DMS153 treated with DMSO at 0.1 percent for 48 hours (cell line): ENCODE measurements at regions not wholly inside any gene's neighbourhood (a gene's known extent, or its start where the extent isn't known, plus 50 kb on each side); places are given as distances from the start of the nearest gene placed in this dataset.
"Not testable (repeated sequence)": the region's sequence is repeated elsewhere in the genome, so short reads cannot be mapped to it uniquely, and the experiment has no call there.

Experiments used
- DNase-seq: peaks from one replicate; lab custom pipeline; 2025; ENCODE audit not compliant: unreplicated experiment; lab: John Stamatoyannopoulos, UW

DNA sequence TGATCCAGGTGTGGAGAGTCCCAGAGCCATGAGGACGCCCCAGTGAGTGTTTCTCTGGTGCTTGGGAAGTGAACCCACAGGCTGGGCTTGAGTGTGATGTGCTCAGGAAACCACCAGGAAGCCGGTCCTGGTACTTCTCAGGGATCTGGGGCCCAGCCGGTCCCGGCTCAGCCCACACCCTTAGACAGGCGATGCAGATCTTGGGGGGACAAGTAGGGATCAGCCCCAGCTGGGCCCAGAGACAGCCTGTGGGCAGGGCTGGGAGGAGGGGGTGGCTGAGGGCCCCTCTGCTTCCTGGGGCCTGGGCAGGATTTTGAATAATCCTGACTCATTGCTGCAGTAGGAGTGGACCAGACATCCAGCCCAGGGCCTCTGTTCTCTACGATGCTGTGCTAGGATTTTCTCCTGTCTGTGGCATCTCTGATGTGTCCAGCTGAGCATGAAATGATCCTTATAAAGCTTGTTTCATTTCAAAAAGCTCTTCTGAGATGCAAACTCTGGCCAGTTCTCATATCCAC, 698.0 kb downstream of the PTPRU start:
- DNase-seq, result no peak

GRCh38 chr1:29933067-29933466, 696.7 kb downstream of the PTPRU start:
- peak; percentile 98 for DNase-seq

- DNase-seq, result no peak
Measured at GRCh38 chr1:29932626-29933025, 696.3 kb downstream of the PTPRU start.

DNA sequence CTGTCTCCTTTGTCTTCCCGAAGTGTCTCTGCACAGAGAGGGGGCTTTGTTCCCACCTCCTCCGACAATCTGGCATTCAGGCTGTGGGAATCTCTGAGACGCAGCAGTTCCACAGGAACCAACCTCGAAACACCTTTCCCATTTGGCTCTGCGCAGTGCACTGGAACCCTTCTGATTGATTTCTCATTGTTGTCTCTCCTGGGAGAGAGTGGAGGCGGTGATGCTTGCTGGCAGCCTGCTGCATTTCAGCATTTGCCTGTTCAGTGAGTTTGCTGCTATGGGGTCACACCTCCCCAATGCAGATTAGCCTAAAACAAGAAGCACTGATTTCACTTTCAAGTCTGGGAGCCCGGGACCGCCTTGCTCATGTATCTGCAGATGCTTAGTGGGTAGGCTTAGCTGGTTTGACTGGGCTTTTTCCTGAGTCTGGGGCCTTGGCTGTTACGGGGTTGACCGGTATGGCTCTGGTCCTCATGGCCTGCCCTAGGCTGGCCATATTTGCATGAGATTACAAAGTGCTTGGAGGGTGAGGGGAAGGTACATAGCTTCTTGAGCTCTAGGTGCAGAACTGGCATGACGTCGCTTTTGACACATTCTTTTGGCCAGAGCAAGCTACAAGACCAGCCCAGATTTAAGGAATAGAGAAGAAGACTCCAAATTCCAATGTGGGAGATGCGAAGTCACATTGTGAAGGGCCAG, 695.3 kb downstream of the PTPRU start:
- no peak for DNase-seq

DNA sequence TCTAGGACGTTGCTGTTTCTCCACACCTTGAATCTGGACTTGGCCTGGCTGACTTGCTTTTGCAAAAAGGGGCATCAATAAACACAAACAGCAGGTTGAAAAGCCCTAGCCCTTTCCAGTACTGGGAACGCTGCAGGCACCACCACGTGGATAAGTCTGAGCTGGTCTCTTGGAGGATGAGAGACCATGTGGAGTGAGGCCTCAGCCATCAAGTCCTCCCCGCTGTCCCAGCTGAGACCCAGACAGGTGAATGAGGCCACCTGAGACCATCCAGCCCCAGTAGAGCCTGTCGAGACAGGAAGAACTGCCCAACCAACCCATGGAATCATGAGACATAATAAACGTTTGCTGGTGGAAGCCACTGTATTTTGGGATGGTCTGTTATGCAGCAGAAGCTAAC, 688.7 kb downstream of the PTPRU start:
- no peak for DNase-seq

- DNase-seq, result peak; percentile 81
Measured at GRCh38 chr1:29924017-29924431, 687.7 kb downstream of the PTPRU start.

- DNase-seq, result no peak
Measured at GRCh38 chr1:29921741-29922140, 685.4 kb downstream of the PTPRU start.

DNA sequence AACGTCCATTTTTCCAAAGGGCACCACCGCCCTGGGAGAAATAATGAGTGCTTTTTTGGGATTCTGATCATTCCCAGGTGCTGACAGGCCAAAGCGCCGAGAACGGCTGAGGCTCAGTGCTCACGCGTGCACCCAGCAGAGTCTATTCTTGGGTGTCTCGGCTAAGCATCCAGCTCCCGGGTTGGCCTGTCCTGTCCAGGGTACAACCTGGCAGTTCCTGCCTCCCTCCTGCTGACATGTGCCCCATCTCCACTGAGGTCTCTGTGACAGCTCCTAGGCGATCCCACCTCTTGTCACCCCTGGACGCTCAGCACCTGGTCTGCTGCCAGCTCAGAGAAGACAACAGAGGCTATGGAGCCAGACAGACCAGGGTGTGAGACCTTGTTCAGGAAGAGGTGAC, 684.5 kb downstream of the PTPRU start:
- DNase-seq, result no peak

DNA sequence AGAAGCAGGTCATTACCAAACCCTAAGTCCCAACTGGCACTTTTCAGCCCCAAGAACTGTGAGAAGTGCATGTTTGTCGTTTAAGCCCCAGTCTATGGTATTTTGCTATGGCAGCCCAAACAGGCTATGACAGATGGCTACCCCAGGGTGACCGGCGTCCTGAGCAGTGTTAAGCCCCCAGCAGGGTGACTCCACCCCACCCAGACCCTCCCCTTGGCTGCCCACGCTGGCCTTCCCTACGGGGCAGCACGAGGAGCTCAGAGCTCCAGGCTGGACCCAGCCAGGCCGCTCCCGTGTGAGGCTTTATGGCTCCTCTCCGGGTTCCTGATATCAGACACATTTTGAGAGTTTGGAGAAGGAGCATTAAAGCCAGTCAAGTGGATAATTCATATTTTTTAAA, 684.0 kb downstream of the PTPRU start:
- no peak for DNase-seq

- not testable (repeated sequence) for DNase-seq
Measured at GRCh38 chr1:29919041-29919440, 682.7 kb downstream of the PTPRU start.

GRCh38 chr1:29916656-29917369, 680.5 kb downstream of the PTPRU start:
- no peak for DNase-seq

GRCh38 chr1:29914936-29915335, 678.6 kb downstream of the PTPRU start:
- DNase-seq, result no peak

GRCh38 chr1:29912425-29912824, 676.1 kb downstream of the PTPRU start:
- no peak for DNase-seq

DNA sequence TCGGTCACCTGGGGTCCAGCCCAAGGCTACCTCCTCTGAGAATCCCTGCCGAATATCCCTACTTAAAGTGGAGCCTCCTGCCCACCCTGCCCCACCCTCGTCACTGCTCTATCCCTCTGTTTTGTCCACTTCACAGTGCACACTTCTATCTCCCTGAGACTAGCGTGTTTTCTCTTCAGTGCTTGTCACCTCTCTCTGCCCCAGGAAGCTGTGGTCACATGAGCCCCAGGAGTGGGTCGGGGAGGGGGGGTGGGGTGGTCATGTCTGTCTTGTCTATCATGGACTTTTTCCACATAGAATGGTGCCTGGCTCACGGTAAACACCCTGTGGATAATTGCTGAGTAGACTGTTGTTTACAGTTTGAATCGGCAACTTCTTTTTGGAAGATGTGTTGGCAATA, 673.6 kb downstream of the PTPRU start:
- DNase-seq, result no peak

DNA sequence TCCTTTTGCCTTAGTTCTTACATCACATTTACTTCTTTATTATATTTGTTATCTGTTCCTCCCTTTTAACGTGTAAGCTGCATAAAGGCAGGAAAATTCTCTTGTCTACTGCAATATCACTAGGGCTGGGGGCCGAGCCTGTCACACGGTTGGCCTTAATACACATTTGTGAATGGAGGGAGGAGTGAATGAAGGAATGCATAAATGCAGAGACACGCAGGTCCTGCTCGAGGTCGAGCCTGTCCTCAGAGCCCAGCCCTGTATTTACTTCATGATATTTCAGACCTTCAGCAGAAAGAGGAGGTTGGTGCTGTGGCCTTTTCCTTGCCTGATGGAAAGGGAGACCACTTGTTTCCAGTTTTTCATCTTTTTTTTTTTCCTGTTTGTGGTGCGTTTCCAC, 671.3 kb downstream of the PTPRU start:
- DNase-seq, result no peak

DNA sequence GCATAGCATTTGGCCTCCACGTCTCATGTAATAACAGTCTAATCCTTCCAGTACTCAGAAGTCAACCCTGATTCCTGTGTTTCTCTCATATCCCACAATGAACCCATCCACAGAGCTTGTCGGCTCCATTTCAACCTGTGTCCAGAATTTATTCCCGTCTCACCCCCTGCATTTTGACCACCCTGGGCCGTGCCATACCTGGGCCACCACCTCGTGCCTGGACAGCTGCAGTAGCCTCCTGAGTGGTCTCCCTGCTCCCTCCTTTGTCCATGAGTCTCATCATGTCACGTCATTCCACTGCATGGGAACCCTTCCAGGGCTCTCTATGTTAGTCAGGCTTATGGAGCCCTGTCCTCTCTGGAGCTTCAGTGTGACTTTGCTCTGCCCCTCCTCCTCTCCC, 670.6 kb downstream of the PTPRU start:
- DNase-seq, result no peak

DNA sequence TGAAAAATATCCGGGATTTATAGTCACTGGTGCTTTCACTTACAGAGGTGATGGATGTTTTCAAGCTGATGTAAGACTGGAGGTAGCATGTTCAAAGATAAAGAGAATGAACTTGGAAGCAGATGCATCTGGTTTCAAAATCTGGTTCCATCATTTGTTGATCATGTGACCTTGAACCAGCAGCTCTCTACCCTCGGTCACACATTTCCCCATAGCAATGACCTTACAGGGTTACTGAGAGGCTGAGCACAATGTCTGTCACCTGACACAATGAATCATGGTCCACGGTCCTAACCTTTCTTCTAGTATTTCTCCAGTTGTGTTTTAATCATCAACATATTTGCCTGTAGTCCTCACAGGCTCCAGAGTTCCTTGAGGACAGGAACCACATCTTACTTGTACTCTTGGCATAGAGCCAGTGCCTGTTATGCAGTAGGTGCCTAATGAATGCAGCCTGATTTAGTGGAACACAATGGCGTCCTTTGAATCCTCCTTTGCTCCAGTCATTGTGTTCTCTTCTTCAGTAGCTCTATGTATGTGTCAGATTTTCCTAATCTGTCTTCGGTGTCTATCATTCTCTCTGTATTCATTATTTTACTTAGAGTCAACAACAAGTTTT, 667.3 kb downstream of the PTPRU start:
- DNase-seq, result no peak

GRCh38 chr1:29901624-29902325, 665.5 kb downstream of the PTPRU start:
- DNase-seq, result no peak

- DNase-seq, result no peak
Measured at GRCh38 chr1:29900712-29901111, 664.4 kb downstream of the PTPRU start.

DNA sequence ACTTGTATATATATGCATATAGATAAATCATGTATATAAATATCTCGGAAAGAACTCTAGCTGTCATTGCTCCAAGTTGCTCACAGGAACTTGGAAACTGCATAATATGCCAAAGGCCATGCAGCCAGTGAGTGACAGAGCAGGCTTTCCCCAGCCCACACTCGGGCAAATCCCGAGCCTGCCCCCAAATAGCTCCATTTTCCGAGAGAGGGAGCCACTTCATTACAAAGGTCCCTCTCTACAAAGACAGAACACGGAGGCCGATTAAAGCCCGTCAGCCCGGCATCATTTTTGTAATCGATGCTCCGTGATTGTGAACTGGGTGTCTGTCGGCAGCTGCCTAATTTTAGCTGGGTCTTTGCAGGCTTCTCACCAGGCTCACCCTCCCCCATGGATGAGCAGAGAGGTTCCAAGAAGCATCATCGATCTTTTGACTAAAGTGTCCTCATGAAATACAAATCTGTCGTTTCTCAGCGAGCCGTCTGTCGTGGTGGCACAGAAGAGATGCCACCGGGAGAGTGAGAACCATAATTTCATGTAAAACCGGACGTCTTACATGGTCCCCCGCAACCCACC, 663.9 kb downstream of the PTPRU start:
- no peak for DNase-seq
